ENCODE measurements at regions not wholly inside any gene's neighbourhood (a gene's known extent, or its start where the extent isn't known, plus 50 kb on each side); places are given as distances from the start of the nearest gene placed in this dataset.

DNA sequence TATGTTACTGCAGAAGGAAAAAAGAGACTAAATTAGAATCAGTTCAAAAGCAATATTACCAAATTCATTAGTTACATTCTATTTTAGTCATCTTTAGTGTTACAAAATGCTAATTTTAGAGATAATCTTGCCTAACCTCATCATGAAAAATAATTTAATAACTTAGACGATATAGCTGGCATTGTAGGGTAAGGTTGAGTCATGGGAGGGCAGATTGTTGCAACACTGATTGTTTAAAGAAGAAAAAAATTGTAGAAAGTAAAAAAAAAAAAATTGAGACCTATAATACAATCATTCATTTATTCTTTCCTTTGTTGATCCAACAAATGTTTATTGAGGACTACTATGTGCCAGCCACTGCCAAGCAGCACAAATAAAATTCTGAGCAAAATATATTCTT is 330.9 kb downstream of the GBA3 start:
- TF ChIP-seq EZH2 (optimal IDR thresholded peaks at IDR 0.05; ENCODE audit: low read depth, low read length) (no peak), EZH2phosphoT487 (IDR thresholded peaks at IDR 0.05; ENCODE audit: low read length) (no peak)
- TF ChIP-seq, protein P1, sequence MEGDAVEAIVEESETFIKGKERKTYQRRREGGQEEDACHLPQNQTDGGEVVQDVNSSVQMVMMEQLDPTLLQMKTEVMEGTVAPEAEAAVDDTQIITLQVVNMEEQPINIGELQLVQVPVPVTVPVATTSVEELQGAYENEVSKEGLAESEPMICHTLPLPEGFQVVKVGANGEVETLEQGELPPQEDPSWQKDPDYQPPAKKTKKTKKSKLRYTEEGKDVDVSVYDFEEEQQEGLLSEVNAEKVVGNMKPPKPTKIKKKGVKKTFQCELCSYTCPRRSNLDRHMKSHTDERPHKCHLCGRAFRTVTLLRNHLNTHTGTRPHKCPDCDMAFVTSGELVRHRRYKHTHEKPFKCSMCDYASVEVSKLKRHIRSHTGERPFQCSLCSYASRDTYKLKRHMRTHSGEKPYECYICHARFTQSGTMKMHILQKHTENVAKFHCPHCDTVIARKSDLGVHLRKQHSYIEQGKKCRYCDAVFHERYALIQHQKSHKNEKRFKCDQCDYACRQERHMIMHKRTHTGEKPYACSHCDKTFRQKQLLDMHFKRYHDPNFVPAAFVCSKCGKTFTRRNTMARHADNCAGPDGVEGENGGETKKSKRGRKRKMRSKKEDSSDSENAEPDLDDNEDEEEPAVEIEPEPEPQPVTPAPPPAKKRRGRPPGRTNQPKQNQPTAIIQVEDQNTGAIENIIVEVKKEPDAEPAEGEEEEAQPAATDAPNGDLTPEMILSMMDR (IDR thresholded peaks at IDR 0.05; ENCODE audit: low read length) = no peak
- no peak overlapping the region for H3K27ac ChIP-seq (ENCODE audit: low read length)
- H3K4me2 ChIP-seq (ENCODE audit: low read depth, low read length) = no peak overlapping the region
- H3K9me3 ChIP-seq (replicated peaks; ENCODE audit: insufficient read depth, low read length) = no peaks in the 10 kb centered on the region
- H3K79me2 ChIP-seq (ENCODE audit: low read length) = no peaks in the 10 kb centered on the region
- no peaks in the 10 kb centered on the region for H3K36me3 ChIP-seq (replicated peaks; ENCODE audit: insufficient read depth, low read length)
- no peak overlapping the region for H2AFZ ChIP-seq (ENCODE audit: low read length)
- DNase-seq = no peak
- no peaks in the 10 kb centered on the region for H3F3A ChIP-seq (ENCODE audit: insufficient read depth, low read length)
- H3K27me3 ChIP-seq (replicated peaks; ENCODE audit: insufficient read depth, low read length) = no peaks in the 10 kb centered on the region
- no peaks in the 10 kb centered on the region for H3K9me2 ChIP-seq (replicated peaks; ENCODE audit: insufficient read depth, low read length)
- H4K20me1 ChIP-seq (ENCODE audit: insufficient read depth, low read length) = no peaks in the 10 kb centered on the region
- H3K4me1 ChIP-seq (ENCODE audit: low read length) = no peaks in the 10 kb centered on the region
- H3K4me3 ChIP-seq (ENCODE audit: low read length) = no peak overlapping the region
- H3K9ac ChIP-seq (ENCODE audit: low read length) = no peak overlapping the region

DNA sequence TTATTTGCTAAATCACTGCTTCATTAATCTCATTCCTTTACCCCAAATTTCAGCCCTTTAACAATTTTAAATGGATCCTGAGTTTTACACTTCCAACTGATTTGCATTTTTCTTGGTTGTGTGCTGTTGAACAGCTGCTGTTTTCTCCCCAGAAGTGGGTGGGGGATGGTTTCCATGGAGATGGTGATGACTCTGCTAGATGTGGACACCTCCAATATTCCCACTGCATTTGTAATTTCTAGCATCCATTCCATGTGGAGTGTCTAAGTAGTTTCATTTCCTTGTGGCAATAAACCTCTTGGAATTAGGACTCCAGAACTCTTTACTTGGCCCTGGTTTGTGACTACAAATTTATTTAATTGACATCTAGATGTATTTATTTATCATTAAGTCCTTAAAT is 330.4 kb downstream of the GBA3 start:
- Histone ChIP-seq H3K4me1 (ENCODE audit: low read length) (no peaks in the 10 kb centered on the region), H3K36me3 (replicated peaks; ENCODE audit: insufficient read depth, low read length) (no peaks in the 10 kb centered on the region), H4K20me1 (ENCODE audit: insufficient read depth, low read length) (no peaks in the 10 kb centered on the region), H3K79me2 (ENCODE audit: low read length) (no peaks in the 10 kb centered on the region), H3K9me2 (replicated peaks; ENCODE audit: insufficient read depth, low read length) (no peaks in the 10 kb centered on the region), H3K27me3 (replicated peaks; ENCODE audit: insufficient read depth, low read length) (no peaks in the 10 kb centered on the region), H3K4me2 (ENCODE audit: low read depth, low read length) (no peak overlapping the region), H2AFZ (ENCODE audit: low read length) (no peak overlapping the region), H3K9me3 (replicated peaks; ENCODE audit: insufficient read depth, low read length) (no peaks in the 10 kb centered on the region), H3K4me3 (ENCODE audit: low read length) (no peak overlapping the region), H3K27ac (ENCODE audit: low read length) (no peak overlapping the region), H3F3A (ENCODE audit: insufficient read depth, low read length) (no peaks in the 10 kb centered on the region), H3K9ac (ENCODE audit: low read length) (no peak overlapping the region)
- TF ChIP-seq EZH2phosphoT487 (IDR thresholded peaks at IDR 0.05; ENCODE audit: low read length) (no peak), EZH2 (optimal IDR thresholded peaks at IDR 0.05; ENCODE audit: low read depth, low read length) (no peak)
- TF ChIP-seq, protein P1 (IDR thresholded peaks at IDR 0.05; ENCODE audit: low read length) = no peak
- DNase-seq = no peak

DNA sequence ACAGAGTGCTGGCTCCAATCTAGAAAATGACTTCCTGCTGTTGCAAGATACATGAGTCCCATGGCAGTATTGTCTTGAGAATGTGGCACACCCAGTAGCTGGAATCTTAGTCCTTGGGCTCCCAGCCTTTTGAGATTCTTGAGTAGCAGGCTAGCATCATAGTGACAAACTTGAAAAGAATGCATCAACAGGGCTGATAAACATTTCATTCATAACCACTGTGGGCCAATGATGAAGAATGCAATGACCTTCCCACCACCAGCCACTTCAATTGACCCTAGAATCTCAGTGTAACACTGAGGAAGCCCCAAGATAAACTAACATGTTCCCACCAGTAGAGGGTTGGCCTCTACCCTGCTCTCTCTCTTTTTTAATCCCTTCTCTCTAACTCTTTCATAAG is 329.3 kb downstream of the GBA3 start:
- H4K20me1 ChIP-seq (ENCODE audit: insufficient read depth, low read length) = no peaks in the 10 kb centered on the region
- H3K4me1 ChIP-seq (ENCODE audit: low read length) = no peaks in the 10 kb centered on the region
- H3K79me2 ChIP-seq (ENCODE audit: low read length) = no peaks in the 10 kb centered on the region
- no peak overlapping the region for H3K27ac ChIP-seq (ENCODE audit: low read length)
- no peaks in the 10 kb centered on the region for H3K36me3 ChIP-seq (replicated peaks; ENCODE audit: insufficient read depth, low read length)
- DNase-seq = no peak
- no peaks in the 10 kb centered on the region for H3K9me2 ChIP-seq (replicated peaks; ENCODE audit: insufficient read depth, low read length)
- no peak overlapping the region for H3K4me2 ChIP-seq (ENCODE audit: low read depth, low read length)
- H3F3A ChIP-seq (ENCODE audit: insufficient read depth, low read length) = no peaks in the 10 kb centered on the region
- no peaks in the 10 kb centered on the region for H3K27me3 ChIP-seq (replicated peaks; ENCODE audit: insufficient read depth, low read length)
- H3K4me3 ChIP-seq (ENCODE audit: low read length) = no peak overlapping the region
- no peak overlapping the region for H3K9ac ChIP-seq (ENCODE audit: low read length)
- H3K9me3 ChIP-seq (replicated peaks; ENCODE audit: insufficient read depth, low read length) = no peaks in the 10 kb centered on the region
- H2AFZ ChIP-seq (ENCODE audit: low read length) = no peak overlapping the region
- no peak for TF ChIP-seq EZH2phosphoT487 (IDR thresholded peaks at IDR 0.05; ENCODE audit: low read length)
- TF ChIP-seq, protein P1 (IDR thresholded peaks at IDR 0.05; ENCODE audit: low read length) = no peak
- no peak for TF ChIP-seq EZH2 (optimal IDR thresholded peaks at IDR 0.05; ENCODE audit: low read depth, low read length)
